Liver (tissue), 8 donors: ENCODE measurements at regions not wholly inside any gene's neighbourhood (a gene's known extent, or its start where the extent isn't known, plus 50 kb on each side); places are given as distances from the start of the nearest gene placed in this dataset.

Source experiments
- DNase-seq: peaks from one replicate; pipeline ENCODE4 v3.0.0-alpha.2; 2017; ENCODE audit warnings: low spot score
- H3K27ac ChIP-seq, 2 donors: one replicate each; pipeline ENCODE4 v1.7.0; 2013; ENCODE audit warnings: inconsistent platforms in 2 of 2, low read length in 2 of 2, control low read depth in 1 of 2, low read depth in 1 of 2, mild to moderate bottlenecking in 1 of 2
- H3K27me3 ChIP-seq, 4 donors: one replicate each; pipeline versions ENCODE4 v1.6.1 to v1.7.0; 2013; ENCODE audit warnings: low read length in 3 of 4, inconsistent platforms in 1 of 4, mild to moderate bottlenecking in 1 of 4, moderate library complexity in 1 of 4; ENCODE audit not compliant: control insufficient read depth in 4 of 4, insufficient read depth in 4 of 4
- H3K36me3 ChIP-seq, 4 donors: one replicate each; pipeline versions ENCODE4 v1.6.1 to v1.7.0; 2013; ENCODE audit warnings: low read length in 3 of 4, mild to moderate bottlenecking in 3 of 4, low read depth in 1 of 4, moderate library complexity in 1 of 4; ENCODE audit not compliant: control insufficient read depth in 4 of 4, insufficient read depth in 3 of 4
- H3K4me1 ChIP-seq, 4 donors: one replicate each; pipeline versions ENCODE4 v1.6.1 to v1.7.0; 2013; ENCODE audit warnings: low read length in 3 of 4, mild to moderate bottlenecking in 3 of 4, moderate library complexity in 1 of 4; ENCODE audit not compliant: control insufficient read depth in 4 of 4, insufficient read depth in 4 of 4
- H3K4me3 ChIP-seq, 3 donors: one replicate each; pipeline versions ENCODE4 v1.6.1 to v1.7.0; 2013; ENCODE audit warnings: low read length in 3 of 3, control low read depth in 1 of 3, low read depth in 1 of 3, mild to moderate bottlenecking in 1 of 3
- H3K9ac ChIP-seq, 2 donors: one replicate each; pipeline ENCODE4 v1.7.0; 2013; ENCODE audit warnings: low read length in 2 of 2, mild to moderate bottlenecking in 2 of 2, moderate library complexity in 2 of 2, control low read depth in 1 of 2, low read depth in 1 of 2
- H3K9me3 ChIP-seq, 4 donors: one replicate each; pipeline versions ENCODE4 v1.6.1 to v1.7.0; 2013; ENCODE audit warnings: low read length in 3 of 4; ENCODE audit not compliant: control insufficient read depth in 4 of 4
- EGR1 ChIP-seq, 2 donors: IDR thresholded peaks; 2 replicates each; pipeline ENCODE4 v1.6.1; 2016 to 2018; ENCODE audit warnings: antibody characterized with exemption in 2 of 2, low read depth in 2 of 2
- FOXA1 ChIP-seq: IDR thresholded peaks from 2 replicates; pipeline ENCODE4 v1.6.1; 2016; ENCODE audit warnings: antibody characterized with exemption
- HNF4A ChIP-seq, 2 donors: conservative IDR thresholded peaks; 2 replicates each; pipeline ENCODE4 v1.6.1; 2016; ENCODE audit warnings: antibody characterized with exemption in 2 of 2, mild to moderate bottlenecking in 2 of 2
- HNF4G ChIP-seq: IDR thresholded peaks from 2 replicates; pipeline ENCODE4 v1.6.1; 2016; ENCODE audit warnings: antibody characterized with exemption
- JUND ChIP-seq, 2 donors: IDR thresholded peaks; 2 replicates each; pipeline ENCODE4 v1.6.1; 2016; ENCODE audit warnings: antibody characterized with exemption in 2 of 2
- MAX ChIP-seq: IDR thresholded peaks from 2 replicates; pipeline ENCODE4 v1.6.1; 2016; ENCODE audit warnings: antibody characterized with exemption
- NR2F2 ChIP-seq: IDR thresholded peaks from 2 replicates; pipeline ENCODE4 v1.6.1; 2016; ENCODE audit warnings: antibody characterized with exemption
- REST ChIP-seq: IDR thresholded peaks from 2 replicates; pipeline ENCODE4 v1.6.1; 2016; ENCODE audit warnings: antibody characterized with exemption, mild to moderate bottlenecking
- RXRA ChIP-seq, 2 donors: IDR thresholded peaks; 2 replicates each; pipeline ENCODE4 v1.6.1; 2017 to 2018; ENCODE audit warnings: antibody characterized with exemption in 2 of 2, mild to moderate bottlenecking in 1 of 2
- SP1 ChIP-seq: IDR thresholded peaks from 2 replicates; pipeline ENCODE4 v1.6.1; 2018; ENCODE audit warnings: antibody characterized with exemption, mild to moderate bottlenecking
- TAF1 ChIP-seq: conservative IDR thresholded peaks from 2 replicates; pipeline ENCODE4 v1.6.1; 2016; ENCODE audit warnings: antibody characterized with exemption, mild to moderate bottlenecking
- YY1 ChIP-seq: IDR thresholded peaks from 2 replicates; pipeline ENCODE4 v1.6.1; 2016; ENCODE audit warnings: antibody characterized with exemption, mild to moderate bottlenecking
- WGBS: extraction: QIAGEN DNeasy Blood & Tissue Kit; methylation state at CpG from one replicate; pipeline ENCODE4 v1.1.7; 2013; 5-methylcytosine and 5-hydroxymethylcytosine counted together
- TF ChIP-seq, protein P1 (sequence below): IDR thresholded peaks from 2 replicates; pipeline ENCODE4 v1.6.1; 2016; ENCODE audit warnings: antibody characterized with exemption
- TF ChIP-seq, protein P2 (sequence below): fragments of 150-350 bp; IDR thresholded peaks from 2 replicates; pipeline ENCODE4 v1.5.1; 2017; ENCODE audit warnings: improper control_type of control experiment, low read depth, low read length; ENCODE audit not compliant: missing input control
- donor health status: healthy.
- donor health status: healthy.
- donor health status: healthy.
- donor health status: healthy.
- donor health status: healthy.

DNA sequence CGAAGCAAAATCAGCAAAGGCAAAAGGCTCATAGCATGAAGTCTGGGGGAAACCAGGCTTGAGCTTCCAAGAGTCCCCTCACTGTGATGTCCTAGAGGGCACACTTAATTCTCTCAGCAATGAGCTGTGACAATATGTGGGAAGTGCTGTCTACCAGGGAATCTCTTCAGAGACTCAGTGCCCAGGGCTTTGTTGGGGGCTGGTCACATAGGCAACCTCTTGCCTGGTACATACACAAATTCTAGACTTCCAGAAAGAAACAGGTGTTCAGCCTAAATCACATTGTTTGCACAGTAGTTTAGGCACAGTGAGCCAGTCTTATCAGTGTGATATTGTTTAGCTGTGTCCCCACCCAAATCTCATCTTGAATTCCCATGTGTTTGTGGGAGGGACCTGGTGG is 400.5 kb downstream of the PRDM2 start:
- TF ChIP-seq HNF4G (no peak), HNF4A (conservative IDR thresholded peaks at IDR 0.05) (no peak), MAX (no peak)
- TF ChIP-seq, protein P1, sequence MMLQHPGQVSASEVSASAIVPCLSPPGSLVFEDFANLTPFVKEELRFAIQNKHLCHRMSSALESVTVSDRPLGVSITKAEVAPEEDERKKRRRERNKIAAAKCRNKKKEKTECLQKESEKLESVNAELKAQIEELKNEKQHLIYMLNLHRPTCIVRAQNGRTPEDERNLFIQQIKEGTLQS, result no peak
- WGBS, result 82% methylated on average over 1 of the region's 1 CpG
- H3K9me3 ChIP-seq, result peaks cover 0 to 2% (median 0%) of the 10 kb centered on the region in 4 donors

GRCh38 chr1:14100919-14101318 is 400.9 kb downstream of the PRDM2 start:
- peaks cover 0 to 5% (median 0%) of the 10 kb centered on the region in 4 donors for H3K27me3 ChIP-seq
- H3K9me3 ChIP-seq, result peaks cover 0 to 5% (median 0%) of the 10 kb centered on the region in 4 donors
- H3K4me1 ChIP-seq, result no peaks in the 10 kb centered on the region
- no peak overlapping the region for H3K27ac ChIP-seq
- no peak overlapping the region for H3K9ac ChIP-seq
- WGBS, result 83% methylated on average over 9 of the region's 9 CpGs
- DNase-seq, result no peak
- no peaks in the 10 kb centered on the region for H3K36me3 ChIP-seq
- TF ChIP-seq, protein P2, sequence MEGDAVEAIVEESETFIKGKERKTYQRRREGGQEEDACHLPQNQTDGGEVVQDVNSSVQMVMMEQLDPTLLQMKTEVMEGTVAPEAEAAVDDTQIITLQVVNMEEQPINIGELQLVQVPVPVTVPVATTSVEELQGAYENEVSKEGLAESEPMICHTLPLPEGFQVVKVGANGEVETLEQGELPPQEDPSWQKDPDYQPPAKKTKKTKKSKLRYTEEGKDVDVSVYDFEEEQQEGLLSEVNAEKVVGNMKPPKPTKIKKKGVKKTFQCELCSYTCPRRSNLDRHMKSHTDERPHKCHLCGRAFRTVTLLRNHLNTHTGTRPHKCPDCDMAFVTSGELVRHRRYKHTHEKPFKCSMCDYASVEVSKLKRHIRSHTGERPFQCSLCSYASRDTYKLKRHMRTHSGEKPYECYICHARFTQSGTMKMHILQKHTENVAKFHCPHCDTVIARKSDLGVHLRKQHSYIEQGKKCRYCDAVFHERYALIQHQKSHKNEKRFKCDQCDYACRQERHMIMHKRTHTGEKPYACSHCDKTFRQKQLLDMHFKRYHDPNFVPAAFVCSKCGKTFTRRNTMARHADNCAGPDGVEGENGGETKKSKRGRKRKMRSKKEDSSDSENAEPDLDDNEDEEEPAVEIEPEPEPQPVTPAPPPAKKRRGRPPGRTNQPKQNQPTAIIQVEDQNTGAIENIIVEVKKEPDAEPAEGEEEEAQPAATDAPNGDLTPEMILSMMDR, result no peak
- TF ChIP-seq RXRA (IDR thresholded peaks at IDR 0.05) (no peak), SP1 (no peak), MAX (no peak), HNF4G (no peak), FOXA1 (no peak), NR2F2 (no peak), YY1 (no peak), TAF1 (no peak), REST (no peak), EGR1 (IDR thresholded peaks at IDR 0.05; ENCODE audit: low read depth in 2 of 2) (no peak), JUND (IDR thresholded peaks at IDR 0.05) (no peak)
- H3K4me3 ChIP-seq, result no peak overlapping the region

More for the DNA sequence above, 400.5 kb downstream of the PRDM2 start:
- Histone ChIP-seq H3K9ac (no peak overlapping the region), H3K36me3 (no peaks in the 10 kb centered on the region), H3K4me1 (no peaks in the 10 kb centered on the region), H3K27ac (no peak overlapping the region), H3K4me3 (no peak overlapping the region), H3K27me3 (peaks cover 0 to 5% (median 0%) of the 10 kb centered on the region in 4 donors)
- no peak for DNase-seq
